DND-41 (cell line): ENCODE measurements at regions not wholly inside any gene's neighbourhood (a gene's known extent, or its start where the extent isn't known, plus 50 kb on each side); places are given as distances from the start of the nearest gene placed in this dataset.
"Not testable (repeated sequence)": the region's sequence is repeated elsewhere in the genome, so short reads cannot be mapped to it uniquely, and the experiment has no call there.

Source experiments
- ATAC-seq: fragments of 200-7000 bp; cut with Tn5 transposase; 3 replicates; pipeline ENCODE4 v1.9.1; 2021; ENCODE audit warnings: low read depth; ENCODE audit not compliant: insufficient read depth
- DNase-seq: peaks from one replicate; pipeline ENCODE4 v3.0.0-alpha.2; 2020
- H2AFZ ChIP-seq: 2 replicates; pipeline ENCODE4 v1.6.0; 2012; ENCODE audit warnings: low read depth, low read length
- H3K27ac ChIP-seq: 2 replicates; pipeline ENCODE4 v1.5.1; 2012; ENCODE audit warnings: low read length, inconsistent platforms
- H3K27me3 ChIP-seq: fragments of 200-600 bp; sonication (generic); 2 replicates; pipeline ENCODE4 v1.6.0; 2012; ENCODE audit warnings: low read length, mild to moderate bottlenecking, inconsistent platforms; ENCODE audit not compliant: insufficient read depth, poor library complexity
- H3K36me3 ChIP-seq: 2 replicates; pipeline ENCODE4 v1.5.1; 2012; ENCODE audit warnings: low read length, inconsistent platforms; ENCODE audit not compliant: insufficient read depth
- H3K4me1 ChIP-seq: 2 replicates; pipeline ENCODE4 v1.5.1; 2012; ENCODE audit warnings: mild to moderate bottlenecking, low read length; ENCODE audit not compliant: insufficient read depth
- H3K4me2 ChIP-seq: 2 replicates; pipeline ENCODE4 v1.6.0; 2012; ENCODE audit warnings: mild to moderate bottlenecking, moderate library complexity, low read length, inconsistent platforms; ENCODE audit not compliant: insufficient read depth
- H3K4me3 ChIP-seq, 2 experiments: fragments of 200-600 bp in 1 of 2; shearing (Covaris generic) in 1 of 2; 2 replicates each; pipeline ENCODE4 v1.5.1; 2012 to 2016; ENCODE audit warnings: inconsistent platforms in 2 of 2, low read length in 2 of 2, mild to moderate bottlenecking in 2 of 2, low read depth in 1 of 2, moderate library complexity in 1 of 2
- H3K79me2 ChIP-seq: 2 replicates; pipeline ENCODE4 v1.6.0; 2012; ENCODE audit warnings: low read length, inconsistent platforms; ENCODE audit not compliant: insufficient read depth
- H3K9ac ChIP-seq: 2 replicates; pipeline ENCODE4 v1.6.0; 2012; ENCODE audit warnings: low read depth, mild to moderate bottlenecking, inconsistent platforms, low read length, moderate library complexity
- H3K9me3 ChIP-seq: 2 replicates; pipeline ENCODE4 v1.5.1; 2012; ENCODE audit warnings: low read length, moderate library complexity, mild to moderate bottlenecking, inconsistent platforms; ENCODE audit not compliant: insufficient read depth, severe bottlenecking
- H4K20me1 ChIP-seq: 2 replicates; pipeline ENCODE4 v1.6.0; 2012; ENCODE audit warnings: low read length; ENCODE audit not compliant: insufficient read depth
- CTCF ChIP-seq: IDR thresholded peaks from 2 replicates; pipeline ENCODE4 v1.5.1; 2012; ENCODE audit warnings: borderline replicate concordance, low read length, moderate library complexity, mild to moderate bottlenecking; ENCODE audit not compliant: poor library complexity, severe bottlenecking; ENCODE audit errors: extremely low read depth
- EZH2 ChIP-seq: IDR thresholded peaks from 3 replicates; pipeline ENCODE4 v1.6.1; 2012; ENCODE audit warnings: borderline replicate concordance, low read depth, mild to moderate bottlenecking, moderate library complexity, low read length, inconsistent platforms; ENCODE audit not compliant: severe bottlenecking

DNA sequence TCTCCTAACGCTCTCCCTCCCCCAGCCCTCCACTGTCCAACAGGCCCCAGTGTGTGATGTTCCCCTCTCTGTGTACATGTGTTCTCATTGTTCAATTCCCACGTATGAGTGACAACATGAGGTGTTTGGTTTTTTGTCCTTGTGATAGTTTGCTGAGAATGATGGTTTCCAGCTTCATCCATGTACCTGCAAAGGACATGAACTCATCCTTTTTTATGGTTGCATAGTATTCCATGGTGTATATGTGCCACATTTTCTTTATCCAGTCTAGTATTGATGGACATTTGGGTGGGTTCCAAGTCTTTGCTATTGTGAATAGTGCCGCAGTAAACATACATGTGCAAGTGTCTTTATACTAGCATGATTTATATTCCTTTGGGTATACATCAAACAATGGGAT lies 347.4 kb downstream of the MAGEE1 start:
- H2AFZ ChIP-seq, H4K20me1 ChIP-seq, H3K4me3 ChIP-seq, H3K27me3 ChIP-seq, H3K79me2 ChIP-seq, H3K36me3 ChIP-seq, ATAC-seq, H3K9ac ChIP-seq, H3K4me2 ChIP-seq, H3K27ac ChIP-seq, H3K4me1 ChIP-seq, H3K9me3 ChIP-seq, DNase-seq: not testable (repeated sequence)

DNA sequence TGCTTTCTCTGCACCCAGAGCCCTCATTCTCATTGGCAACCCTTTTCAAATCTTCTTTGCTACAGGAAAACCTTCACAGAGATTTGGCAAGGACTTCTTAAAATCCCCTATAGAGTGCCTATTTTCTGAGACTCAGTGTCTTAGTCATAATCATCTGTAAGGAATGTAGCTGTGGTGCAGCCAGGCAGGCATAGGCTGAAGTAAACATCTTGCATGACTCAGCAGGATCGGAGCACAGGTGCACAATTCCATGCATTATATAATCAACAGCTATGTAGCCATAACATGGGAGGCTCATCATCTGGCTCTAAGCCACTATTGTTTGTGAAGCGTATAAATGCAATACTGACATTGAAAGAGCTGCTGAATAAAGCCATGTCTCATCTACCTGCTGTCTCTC lies 368.8 kb downstream of the MAGEE1 start:
- H3K27me3 ChIP-seq: no peaks in the 10 kb centered on the region
- no peak overlapping the region for H2AFZ ChIP-seq
- H3K4me2 ChIP-seq: no peak overlapping the region
- H3K9ac ChIP-seq: no peak overlapping the region
- no peak for ATAC-seq
- H4K20me1 ChIP-seq: no peaks in the 10 kb centered on the region
- H3K9me3 ChIP-seq: no peaks in the 10 kb centered on the region
- no peak for TF ChIP-seq CTCF
- no peak for TF ChIP-seq EZH2
- H3K4me1 ChIP-seq: no peaks in the 10 kb centered on the region
- H3K36me3 ChIP-seq: no peaks in the 10 kb centered on the region
- H3K79me2 ChIP-seq: no peaks in the 10 kb centered on the region
- DNase-seq: no peak
- no peak overlapping the region for H3K4me3 ChIP-seq
- H3K27ac ChIP-seq: no peak overlapping the region

- Histone ChIP-seq H3K36me3 (no peaks in the 10 kb centered on the region), H3K27me3 (no peaks in the 10 kb centered on the region), H3K4me1 (no peaks in the 10 kb centered on the region), H3K9me3 (no peaks in the 10 kb centered on the region), H2AFZ (no peak overlapping the region), H3K4me2 (no peak overlapping the region), H3K79me2 (no peaks in the 10 kb centered on the region), H3K9ac (no peak overlapping the region), H3K4me3 (no peak overlapping the region), H4K20me1 (no peaks in the 10 kb centered on the region), H3K27ac (no peak overlapping the region)
- DNase-seq (no peak), ATAC-seq (no peak)
- TF ChIP-seq EZH2 (no peak), CTCF (no peak)
These were observed 375.2 kb downstream of the MAGEE1 start for GRCh38 chrX:76802708-76803107.

- DNase-seq: no peak
- no peak for TF ChIP-seq CTCF
- no peak for TF ChIP-seq EZH2
These were observed 388.2 kb downstream of the MAGEE1 start for GRCh38 chrX:76815754-76816153.

DNA sequence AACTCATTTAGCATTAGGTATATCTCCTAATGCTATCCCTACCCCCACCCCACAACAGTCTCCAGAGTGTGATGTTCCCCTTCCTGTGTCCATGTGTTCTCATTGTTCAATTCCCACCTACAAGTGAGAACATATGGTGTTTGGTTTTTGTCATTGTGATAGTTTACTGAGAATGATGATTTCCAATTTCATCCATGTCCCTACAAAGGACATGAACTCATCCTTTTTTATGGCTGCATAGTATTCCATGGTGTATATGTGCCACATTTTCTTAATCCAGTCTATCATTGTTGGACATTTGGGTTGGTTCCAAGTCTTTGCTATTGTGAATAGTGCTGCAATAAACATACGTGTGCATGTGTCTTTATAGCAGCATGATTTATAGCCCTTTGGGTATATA lies 389.8 kb downstream of the MAGEE1 start:
- not testable (repeated sequence) for H3K4me1 ChIP-seq, H4K20me1 ChIP-seq, H3K79me2 ChIP-seq, H3K27ac ChIP-seq, H3K27me3 ChIP-seq, DNase-seq, ATAC-seq, H3K4me3 ChIP-seq, H3K9me3 ChIP-seq, H2AFZ ChIP-seq, H3K9ac ChIP-seq, H3K36me3 ChIP-seq, H3K4me2 ChIP-seq

More at GRCh38 chrX:76815754-76816153, 388.2 kb downstream of the MAGEE1 start:
- no peak overlapping the region for H3K9ac ChIP-seq
- H3K27me3 ChIP-seq: no peaks in the 10 kb centered on the region
- ATAC-seq: no peak
- no peak overlapping the region for H3K4me2 ChIP-seq
- no peaks in the 10 kb centered on the region for H3K36me3 ChIP-seq
- H3K9me3 ChIP-seq: no peaks in the 10 kb centered on the region
- no peaks in the 10 kb centered on the region for H4K20me1 ChIP-seq
- no peaks in the 10 kb centered on the region for H3K4me1 ChIP-seq
- H3K4me3 ChIP-seq: no peak overlapping the region
- no peak overlapping the region for H3K27ac ChIP-seq
- H2AFZ ChIP-seq: no peak overlapping the region
- no peaks in the 10 kb centered on the region for H3K79me2 ChIP-seq
